Colon (tissue), 2 donors: ENCODE measurements at regions not wholly inside any gene's neighbourhood (a gene's known extent, or its start where the extent isn't known, plus 50 kb on each side); places are given as distances from the start of the nearest gene placed in this dataset.
"Not testable (repeated sequence)": the region's sequence is repeated elsewhere in the genome, so short reads cannot be mapped to it uniquely, and the experiment has no call there.

Source experiments
- FAIRE-seq: peaks from 2 replicates; lab custom pipeline; 2012; peaks lifted over from hg19 to GRCh38; lab: Jason Lieb, UNC
- donor health status: control.
- donor health status: control.

GRCh38 chr13:44848920-44849676 is 140.2 kb downstream of the NUFIP1 start:
- FAIRE-seq = no peak

DNA sequence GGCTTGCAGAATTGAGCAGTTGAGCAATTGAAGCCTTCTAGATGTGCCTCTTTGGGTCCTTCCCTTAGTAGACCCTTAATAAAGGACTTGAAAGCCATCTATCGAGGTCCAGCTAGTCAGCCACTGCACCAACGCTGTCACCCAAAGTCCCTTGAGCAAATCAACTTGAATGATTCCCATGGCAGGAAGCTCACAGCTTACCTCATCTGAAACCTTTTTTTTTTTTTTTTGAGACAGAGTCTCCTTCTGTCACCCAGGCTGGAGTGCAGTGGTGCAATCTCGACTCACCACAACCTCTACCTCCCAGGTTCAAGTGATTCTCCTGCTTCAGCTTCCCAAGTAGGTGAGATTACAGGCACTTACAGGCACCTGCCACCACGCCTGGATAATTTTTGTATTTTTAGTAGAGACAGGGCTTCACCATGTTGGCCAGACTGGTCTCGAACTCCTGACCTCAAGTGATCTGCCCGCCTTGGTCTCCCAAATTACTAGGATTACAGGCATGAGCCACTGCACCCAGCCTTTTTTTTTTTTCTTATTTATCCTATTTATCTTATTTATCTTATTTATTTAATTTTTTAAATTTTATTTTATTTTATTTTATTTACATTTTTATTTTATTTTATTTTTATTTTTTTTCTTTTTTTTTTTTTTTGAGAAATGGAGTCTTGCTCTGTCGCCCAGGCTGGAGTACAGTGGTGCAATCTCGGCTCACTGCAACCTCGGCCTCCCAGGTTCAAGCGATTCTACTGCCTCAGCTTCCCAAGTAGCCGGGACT is 143.8 kb downstream of the NUFIP1 start:
- FAIRE-seq = not testable (repeated sequence)

DNA sequence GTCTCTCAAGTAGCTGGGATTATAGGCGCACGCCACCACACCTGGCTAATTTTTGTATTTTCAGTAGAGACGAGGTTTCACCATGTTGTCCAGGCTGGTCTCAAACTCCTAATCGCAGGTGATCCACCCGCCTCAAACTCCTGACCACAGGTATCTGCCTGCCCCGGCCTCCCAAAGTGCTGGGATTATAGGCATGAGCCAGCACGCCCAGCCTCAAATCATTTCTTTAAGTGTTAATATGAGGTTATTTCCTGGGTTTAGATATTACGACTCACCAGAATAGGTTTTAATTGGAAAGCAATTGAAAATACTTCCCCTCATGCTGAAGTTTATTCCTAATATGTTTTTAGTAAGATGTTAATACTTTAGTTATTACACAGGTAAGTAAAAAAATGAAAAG is 144.5 kb downstream of the NUFIP1 start:
- no peak for FAIRE-seq

GRCh38 chr13:44843403-44843802 is 145.9 kb downstream of the NUFIP1 start:
- no peak for FAIRE-seq

- FAIRE-seq = no peak
Observed at GRCh38 chr13:44842158-44842557, 147.1 kb downstream of the NUFIP1 start.

DNA sequence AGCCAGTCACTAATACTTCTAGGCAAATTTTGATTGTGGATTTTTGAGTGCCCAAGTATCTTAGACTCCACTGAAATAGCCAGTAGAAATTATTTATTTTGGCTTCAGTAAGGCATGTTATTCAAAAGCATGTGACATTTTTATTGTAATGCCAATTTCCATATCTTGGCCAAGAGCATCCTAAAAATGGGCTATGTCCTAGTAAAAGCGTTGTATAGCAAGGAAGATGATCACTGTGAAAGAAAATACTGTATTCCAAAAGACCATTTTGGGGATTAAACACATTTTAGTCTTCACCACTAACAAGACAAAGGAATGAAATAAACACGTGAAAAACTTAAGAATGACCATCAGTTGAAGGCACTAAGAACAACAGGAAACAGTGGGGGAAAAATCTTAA is 149.1 kb downstream of the NUFIP1 start:
- FAIRE-seq = no peak

DNA sequence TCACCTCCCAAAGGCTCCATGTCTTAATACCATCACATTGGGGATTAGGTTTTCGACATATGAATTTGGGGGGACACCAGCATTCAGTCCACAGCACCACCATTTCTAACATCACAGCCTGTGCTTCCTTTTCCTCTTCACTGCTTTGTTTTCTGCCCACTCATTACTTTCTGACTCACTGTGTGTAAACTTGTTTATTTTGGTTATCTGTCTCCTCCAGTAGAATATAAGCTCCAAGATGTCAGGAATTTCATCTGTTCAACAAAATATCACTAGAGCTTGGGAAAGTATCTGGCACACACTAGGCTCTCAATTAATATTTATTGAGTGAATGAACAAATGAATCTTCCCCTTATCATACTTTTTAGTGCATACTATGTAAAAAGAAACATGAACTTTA is 152.0 kb downstream of the NUFIP1 start:
- no peak for FAIRE-seq

- no peak for FAIRE-seq
Observed at GRCh38 chr13:44834404-44834803, 154.9 kb downstream of the NUFIP1 start.

- FAIRE-seq = no peak
Observed at GRCh38 chr13:44833626-44834025, 155.6 kb downstream of the NUFIP1 start.

GRCh38 chr13:44833139-44833538 is 156.1 kb downstream of the NUFIP1 start:
- no peak for FAIRE-seq

- FAIRE-seq = no peak
Observed at GRCh38 chr13:44826591-44827350, 162.5 kb downstream of the NUFIP1 start.

- no peak for FAIRE-seq
Observed at GRCh38 chr13:44825953-44826352, 163.3 kb downstream of the NUFIP1 start.

DNA sequence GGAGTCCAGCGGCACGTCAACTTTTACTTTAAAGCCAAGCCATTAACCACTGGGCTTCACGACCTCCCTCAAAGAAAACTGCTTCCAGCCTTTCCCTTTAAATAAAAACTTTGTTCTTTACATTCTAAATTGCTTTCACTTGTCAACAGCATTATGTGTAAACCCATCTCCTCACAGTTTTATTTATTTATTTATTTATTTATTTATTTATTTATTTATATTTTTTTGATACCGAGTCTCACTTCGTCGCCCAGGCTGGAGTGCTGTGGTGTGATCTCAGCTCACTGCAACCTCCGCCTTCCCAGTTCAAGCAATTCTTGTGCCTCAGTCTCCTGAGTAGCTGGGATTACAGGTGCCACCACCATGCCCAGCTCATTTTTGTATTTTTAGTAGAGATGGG is 165.7 kb downstream of the NUFIP1 start:
- FAIRE-seq = not testable (repeated sequence)

DNA sequence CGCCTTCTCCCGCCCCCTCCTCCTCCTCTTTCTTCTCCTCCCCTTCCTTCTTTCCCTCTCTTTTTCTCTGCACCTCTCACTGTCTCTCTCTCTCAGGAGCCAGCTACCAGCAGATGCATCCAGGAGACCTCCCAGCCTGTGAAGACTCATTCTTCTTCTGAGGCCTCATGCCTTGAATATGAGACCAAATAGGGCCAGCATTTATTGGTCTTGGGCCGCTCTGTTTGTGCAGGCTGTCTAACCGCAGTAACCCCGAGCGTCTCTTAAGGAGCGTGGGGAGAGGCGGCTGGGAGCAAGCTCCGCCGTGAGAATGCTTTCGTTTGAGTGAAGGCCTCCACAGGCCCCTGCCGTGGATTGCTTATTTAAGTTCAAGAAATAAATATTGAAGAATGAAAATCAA is 167.0 kb downstream of the NUFIP1 start:
- FAIRE-seq = no peak

GRCh38 chr13:44819772-44820171 is 169.5 kb downstream of the NUFIP1 start:
- FAIRE-seq = no peak

DNA sequence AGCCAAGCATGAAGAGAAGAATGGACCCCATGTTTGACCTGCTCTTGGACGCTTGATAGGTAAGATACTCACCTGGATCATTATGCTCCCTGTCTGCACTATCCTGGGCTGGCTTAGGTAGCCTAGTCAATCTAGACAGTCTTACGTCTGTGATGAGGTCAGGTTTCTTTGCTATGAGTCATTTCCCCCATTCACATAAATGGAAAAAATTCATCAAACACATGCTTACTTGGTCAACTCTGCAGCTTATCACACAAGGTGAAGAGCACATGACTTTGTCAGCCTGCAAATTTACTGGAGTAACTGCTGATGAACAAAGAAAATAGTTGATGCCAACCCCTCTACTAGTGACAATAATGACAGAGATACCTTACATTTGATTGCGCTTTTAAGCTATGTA is 170.0 kb downstream of the NUFIP1 start:
- FAIRE-seq = no peak

GRCh38 chr13:44818428-44818827 is 170.8 kb downstream of the NUFIP1 start:
- FAIRE-seq = no peak

DNA sequence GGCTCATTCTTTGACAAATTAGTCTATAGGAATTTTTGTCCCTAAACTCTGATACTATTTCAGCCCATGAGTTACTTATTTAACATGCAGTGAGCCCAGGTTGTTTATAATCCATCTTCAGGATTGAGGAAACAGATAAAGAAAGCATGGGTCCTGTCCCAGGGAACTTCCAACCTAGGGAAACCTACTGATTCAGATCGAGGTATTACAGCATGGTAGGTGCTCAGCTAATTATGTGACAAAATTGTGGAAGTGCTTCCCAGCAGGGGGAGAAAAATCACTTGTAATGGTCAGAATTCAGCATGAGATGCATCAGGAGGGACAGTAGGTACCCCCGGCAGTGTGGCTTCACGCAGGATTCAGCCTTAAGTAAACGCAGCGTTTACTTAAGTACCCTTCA is 171.3 kb downstream of the NUFIP1 start:
- no peak for FAIRE-seq

- no peak for FAIRE-seq
Observed at GRCh38 chr13:44817131-44817671, 172.1 kb downstream of the NUFIP1 start.

DNA sequence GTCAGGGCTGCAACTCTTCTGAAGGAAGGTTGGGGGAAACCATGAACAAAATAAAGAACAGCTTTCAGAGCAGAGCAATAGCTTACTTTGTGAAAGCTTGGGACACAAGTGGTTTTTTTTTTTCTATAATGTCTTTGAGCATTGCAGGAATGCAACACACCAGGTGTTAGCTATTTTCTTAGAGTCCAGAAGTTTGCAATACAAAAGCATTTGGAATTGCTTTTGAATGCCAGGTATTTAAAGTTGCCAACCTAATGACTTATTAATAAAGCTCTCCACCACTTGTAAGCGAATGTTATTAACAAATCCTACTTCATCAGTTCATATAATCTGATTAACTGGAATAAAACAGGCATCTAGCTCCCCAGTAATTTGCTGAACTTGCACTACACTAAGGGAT is 172.6 kb downstream of the NUFIP1 start:
- no peak for FAIRE-seq

DNA sequence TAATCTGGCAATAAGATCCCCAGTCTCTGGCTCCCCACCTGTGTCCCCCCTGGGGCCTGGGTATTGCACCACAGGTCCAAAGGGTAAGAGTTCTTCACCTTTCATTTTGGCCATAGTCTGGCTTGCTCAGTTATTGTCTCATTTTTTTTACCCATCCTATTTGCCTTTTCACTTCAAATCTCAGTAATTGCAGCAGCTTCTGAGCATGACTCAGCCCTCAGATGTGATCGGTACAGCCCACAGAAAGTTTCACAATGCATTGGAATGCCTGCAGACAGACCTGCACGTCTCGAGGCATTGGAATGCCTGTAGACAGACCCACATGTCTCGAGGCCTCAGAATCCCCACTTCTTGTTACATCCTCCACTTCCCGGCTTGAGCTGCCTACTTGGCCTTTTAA is 173.6 kb downstream of the NUFIP1 start:
- FAIRE-seq = no peak

DNA sequence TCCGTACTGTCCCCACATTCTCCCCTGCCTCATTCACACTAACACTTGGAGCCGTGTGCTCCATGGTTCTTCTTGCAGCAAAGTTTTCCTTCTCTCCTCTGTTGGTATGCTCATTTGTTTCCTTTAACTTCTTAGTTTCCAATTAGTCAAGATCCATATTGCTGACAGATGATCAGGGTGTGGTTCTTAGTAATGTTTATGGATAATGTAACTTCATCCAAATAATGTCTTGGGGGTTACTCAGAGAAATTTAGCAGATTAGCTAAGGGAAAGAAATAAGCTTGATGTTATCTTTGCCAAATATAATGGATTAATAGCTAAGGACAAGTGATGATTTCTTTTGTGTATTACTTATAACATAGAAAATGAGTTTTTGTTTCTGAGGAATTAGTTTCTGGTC is 174.4 kb downstream of the NUFIP1 start:
- FAIRE-seq = no peak

GRCh38 chr13:44814161-44814560 is 175.1 kb downstream of the NUFIP1 start:
- FAIRE-seq = no peak
